HCT116 (cell line): ENCODE measurements at regions not wholly inside any gene's neighbourhood (a gene's known extent, or its start where the extent isn't known, plus 50 kb on each side); places are given as distances from the start of the nearest gene placed in this dataset.

ENCODE experiments used
- ATAC-seq: fragments of 200-7000 bp; cut with Tn5 transposase; 2 replicates; pipeline ENCODE4 v1.9.1; 2020; ENCODE audit warnings: mild to moderate bottlenecking, moderate library complexity
- BruUV-seq: library from RNA; stranded (reverse); fragments of 400-500 nt; replicated peaks from 2 replicates; lab custom pipeline; 2021; lab: Mats Ljungman, UMichigan
- CTCF ChIA-PET: fragments of 300-600 bp; sonication (Branson Sonifier 250); formaldehyde crosslinking; loops from one replicate; lab custom pipeline; 2021; ENCODE audit warnings: antibody characterized with exemption; lab: Charles Lee
- POLR2A ChIA-PET: fragments of 300-600, 350-600 bp; sonication (Branson Sonifier 250); formaldehyde crosslinking; loops from one replicate; lab custom pipeline; 2021; ENCODE audit warnings: antibody characterized with exemption; lab: Charles Lee
- RAD21 ChIA-PET, 2 experiments: fragments of 300-600 bp; sonication (Branson Sonifier 250); formaldehyde crosslinking; loops; one replicate each; lab custom pipeline; 2023; ENCODE audit warnings: low total read pairs in 2 of 2; ENCODE audit not compliant: uncharacterized antibody in 2 of 2, unreplicated experiment in 2 of 2, low non-redundant PET in 1 of 2; lab: Charles Lee
- DNase-seq: peaks from one replicate; pipeline ENCODE4 v3.0.0-alpha.2; 2010; ENCODE audit warnings: low read depth, low spot score
- H2AFZ ChIP-seq: fragments of 200-600 bp; shearing (Covaris generic), sonication (generic); 2 replicates; pipeline ENCODE4 v1.6.1; 2017; ENCODE audit warnings: low read depth, mixed run types, mixed read lengths, antibody characterized with exemption, low read length; ENCODE audit not compliant: poor library complexity, severe bottlenecking
- H3K27ac ChIP-seq: 2 replicates; pipeline ENCODE4 v1.5.1; 2012; ENCODE audit warnings: low read depth, low read length
- H3K27me3 ChIP-seq: fragments of 200-600 bp; sonication (generic); 2 replicates; pipeline ENCODE4 v1.6.1; 2016; ENCODE audit warnings: mixed run types, low read length, mixed read lengths; ENCODE audit not compliant: insufficient read depth
- H3K36me3 ChIP-seq, 2 experiments: fragments of 200-500 bp in 1 of 2; fragments of 200-600 bp in 1 of 2; sonication (Bioruptor generic) in 1 of 2; sonication (generic) in 1 of 2; 2 replicates each; pipeline versions ENCODE4 v1.5.1 to v1.6.1; 2014 to 2016; ENCODE audit warnings: low read length in 2 of 2, inconsistent platforms in 1 of 2, mixed read lengths in 1 of 2, mixed run types in 1 of 2; ENCODE audit not compliant: insufficient read depth in 2 of 2, control insufficient read depth in 1 of 2
- H3K4me1 ChIP-seq, 2 experiments: fragments of 200-600 bp in 1 of 2; sonication (generic) in 1 of 2; 2 replicates each; pipeline versions ENCODE4 v1.5.1 to v1.6.1; 2012 to 2017; ENCODE audit warnings: low read length in 2 of 2, inconsistent platforms in 1 of 2, mild to moderate bottlenecking in 1 of 2, mixed read lengths in 1 of 2, mixed run types in 1 of 2, moderate library complexity in 1 of 2; ENCODE audit not compliant: insufficient read depth in 2 of 2, control insufficient read depth in 1 of 2
- H3K4me2 ChIP-seq: fragments of 200-600 bp; sonication (generic); 2 replicates; pipeline ENCODE4 v1.6.1; 2017; ENCODE audit warnings: mixed run types, low read length, mixed read lengths
- H3K4me3 ChIP-seq, 2 experiments: fragments of 200-600 bp in 1 of 2; sonication (generic) in 1 of 2; replicated peaks in 1 of 2; 2 replicates each; pipeline ENCODE4 v1.5.1; 2011 to 2016; ENCODE audit warnings: low read length in 2 of 2, control low read depth in 1 of 2, low read depth in 1 of 2, mild to moderate bottlenecking in 1 of 2, mixed read lengths in 1 of 2, mixed run types in 1 of 2
- H3K79me2 ChIP-seq: fragments of 200-600 bp; sonication (generic); 2 replicates; pipeline ENCODE4 v1.6.1; 2017; ENCODE audit warnings: mild to moderate bottlenecking, mixed run types, low read length, moderate library complexity, mixed read lengths; ENCODE audit not compliant: insufficient read depth
- H3K9ac ChIP-seq: fragments of 200-600 bp; sonication (generic); 2 replicates; pipeline ENCODE4 v1.6.1; 2016; ENCODE audit warnings: low read length, mixed read lengths
- H3K9me2 ChIP-seq: fragments of 200-600 bp; sonication (generic), shearing (Covaris generic); 2 replicates; pipeline ENCODE4 v1.6.1; 2017; ENCODE audit warnings: mixed run types, mild to moderate bottlenecking, moderate library complexity; ENCODE audit not compliant: insufficient read depth
- H3K9me3 ChIP-seq, 2 experiments: fragments of 200-500 bp in 1 of 2; fragments of 200-600 bp in 1 of 2; sonication (Bioruptor generic) in 1 of 2; sonication (generic) in 1 of 2; 2 replicates each; pipeline ENCODE4 v1.6.1; 2014 to 2017; ENCODE audit warnings: low read length in 2 of 2, mixed read lengths in 2 of 2, inconsistent platforms in 1 of 2, low read depth in 1 of 2, mild to moderate bottlenecking in 1 of 2, mixed run types in 1 of 2, moderate library complexity in 1 of 2; ENCODE audit not compliant: control insufficient read depth in 1 of 2, insufficient read depth in 1 of 2
- H4K20me1 ChIP-seq: fragments of 200-600 bp; sonication (generic), shearing (Covaris generic); 2 replicates; pipeline ENCODE4 v1.6.1; 2017; ENCODE audit warnings: mixed run types, mild to moderate bottlenecking, moderate library complexity; ENCODE audit not compliant: insufficient read depth
- CEBPB ChIP-seq: IDR thresholded peaks from 2 replicates; pipeline ENCODE4 v1.6.1; 2012; ENCODE audit warnings: low read depth
- CTCF ChIP-seq, 3 experiments: fragments of 200-600 bp in 1 of 3; sonication (generic) in 1 of 3; IDR thresholded peaks in 2 of 3; conservative IDR thresholded peaks in 1 of 3; 2 replicates each; pipeline ENCODE4 v1.5.1; 2012 to 2017; ENCODE audit warnings: low read depth in 2 of 3, low read length in 2 of 3, antibody characterized with exemption in 1 of 3, borderline replicate concordance in 1 of 3, control low read depth in 1 of 3, mild to moderate bottlenecking in 1 of 3, mixed read lengths in 1 of 3, mixed run types in 1 of 3, moderate library complexity in 1 of 3; ENCODE audit not compliant: insufficient read depth in 1 of 3
- EGR1 ChIP-seq: IDR thresholded peaks from 2 replicates; pipeline ENCODE4 v1.6.1; 2012; ENCODE audit warnings: low read depth
- ELF1 ChIP-seq: IDR thresholded peaks from 2 replicates; pipeline ENCODE4 v1.6.1; 2012; ENCODE audit warnings: low read depth, borderline replicate concordance
- EZH2 ChIP-seq: fragments of 200-600 bp; sonication (generic); IDR thresholded peaks from 2 replicates; pipeline ENCODE4 v1.6.1; 2017; ENCODE audit warnings: antibody characterized with exemption, mixed run types
- EZH2phosphoT487 ChIP-seq: fragments of 200-600 bp; IDR thresholded peaks from 2 replicates; pipeline ENCODE4 v1.6.1; 2018; ENCODE audit warnings: antibody characterized with exemption, borderline replicate concordance
- FOSL1 ChIP-seq: IDR thresholded peaks from 2 replicates; pipeline ENCODE4 v1.6.1; 2012; ENCODE audit warnings: low read depth
- JUND ChIP-seq: IDR thresholded peaks from 2 replicates; pipeline ENCODE4 v1.6.1; 2012
- POLR2A ChIP-seq: IDR thresholded peaks from 2 replicates; pipeline ENCODE4 v1.7.0; 2011; ENCODE audit warnings: borderline replicate concordance; ENCODE audit not compliant: insufficient read depth, insufficient read length; ENCODE audit errors: extremely low read depth
- POLR2AphosphoS5 ChIP-seq: IDR thresholded peaks from 2 replicates; pipeline ENCODE4 v1.6.1; 2011; ENCODE audit warnings: mild to moderate bottlenecking, low read depth, low read length, moderate library complexity
- RAD21 ChIP-seq: IDR thresholded peaks from 2 replicates; pipeline ENCODE4 v1.6.1; 2012; ENCODE audit warnings: low read depth, mild to moderate bottlenecking
- REST ChIP-seq: IDR thresholded peaks from 2 replicates; pipeline ENCODE4 v1.6.1; 2012; ENCODE audit warnings: low read depth
- SIN3A ChIP-seq: IDR thresholded peaks from 2 replicates; pipeline ENCODE4 v1.6.1; 2012; ENCODE audit warnings: low read depth
- SP1 ChIP-seq: IDR thresholded peaks from 2 replicates; pipeline ENCODE4 v1.6.1; 2012; ENCODE audit warnings: low read depth
- SRF ChIP-seq: IDR thresholded peaks from 2 replicates; pipeline ENCODE4 v1.6.1; 2012; ENCODE audit warnings: low read depth
- YY1 ChIP-seq: IDR thresholded peaks from 2 replicates; pipeline ENCODE4 v1.6.1; 2011; ENCODE audit warnings: low read length, low read depth, moderate library complexity, mild to moderate bottlenecking; ENCODE audit not compliant: insufficient replicate concordance; ENCODE audit errors: extremely low read depth
- ZNF274 ChIP-seq: fragments of 200-500 bp; sonication (Bioruptor generic); IDR thresholded peaks from 2 replicates; pipeline ENCODE4 v1.6.1; 2014; ENCODE audit warnings: mild to moderate bottlenecking, low read depth, low read length, inconsistent platforms
- intact Hi-C: fragments of 100-400 bp; cut with micrococcal nuclease; formaldehyde crosslinking; loops from 2 replicates; pipeline ENCODE4 v1.10.0; 2022
- TF ChIP-seq, protein P1 (sequence below): IDR thresholded peaks from 2 replicates; pipeline ENCODE4 v1.6.1; 2012

DNA sequence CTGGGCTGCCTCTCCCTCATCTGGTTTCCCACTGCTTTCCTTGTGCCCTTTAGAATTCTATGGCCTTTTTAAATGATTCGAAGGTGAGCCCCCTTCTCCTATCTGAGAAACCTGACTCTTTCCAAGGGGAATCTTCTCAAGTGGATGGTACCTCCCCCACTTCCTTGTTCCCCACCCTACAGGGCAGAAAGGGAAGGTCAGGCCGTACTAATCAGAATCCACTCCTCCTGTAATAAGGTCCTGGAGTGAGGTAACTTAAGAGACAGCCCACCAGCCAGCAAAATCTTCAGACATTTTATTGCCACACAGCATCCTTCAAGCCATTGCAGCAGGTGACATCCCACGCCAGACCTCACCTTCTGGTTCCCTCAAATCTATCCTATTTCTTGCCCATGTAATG is 84.5 kb downstream of the MINAR1 start:
- RAD21 ChIA-PET: no interaction called here
- ATAC-seq: no peak

More for the DNA sequence above, 84.5 kb downstream of the MINAR1 start:
- Histone ChIP-seq H3K9ac (no peak overlapping the region), H4K20me1 (no peaks in the 10 kb centered on the region), H2AFZ (no peak overlapping the region), H3K27me3 (peaks cover 7% of the 10 kb centered on the region; the same call in 1 of the 2 replicates), H3K27ac (no peak overlapping the region), H3K4me1 (no peaks in the 10 kb centered on the region), H3K79me2 (no peaks in the 10 kb centered on the region), H3K4me3 (no peak overlapping the region), H3K9me2 (no peaks in the 10 kb centered on the region), H3K36me3 (no peaks in the 10 kb centered on the region), H3K9me3 (no peaks in the 10 kb centered on the region), H3K4me2 (no peak overlapping the region)
- BruUV-seq: no TSS peak
- CTCF ChIA-PET: no interaction called here
- TF ChIP-seq RAD21: no peak
- TF ChIP-seq REST: no peak
- TF ChIP-seq, protein P1, sequence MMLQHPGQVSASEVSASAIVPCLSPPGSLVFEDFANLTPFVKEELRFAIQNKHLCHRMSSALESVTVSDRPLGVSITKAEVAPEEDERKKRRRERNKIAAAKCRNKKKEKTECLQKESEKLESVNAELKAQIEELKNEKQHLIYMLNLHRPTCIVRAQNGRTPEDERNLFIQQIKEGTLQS: no peak
- no peak for TF ChIP-seq EGR1
- no peak for TF ChIP-seq JUND
- no peak for TF ChIP-seq FOSL1
- TF ChIP-seq POLR2A: no peak
- TF ChIP-seq SRF: no peak
- TF ChIP-seq SIN3A: no peak
- no peak for TF ChIP-seq YY1
- TF ChIP-seq ELF1: no peak
- TF ChIP-seq CEBPB: no peak
- no peak for TF ChIP-seq ZNF274
- no peak for TF ChIP-seq EZH2
- no peak for TF ChIP-seq EZH2phosphoT487
- TF ChIP-seq POLR2AphosphoS5: no peak
- no peak for TF ChIP-seq SP1
- no peak for TF ChIP-seq CTCF (IDR thresholded peaks at IDR 0.05 in 2 of 3, conservative IDR thresholded peaks at IDR 0.05 in 1 of 3; ENCODE audit: borderline replicate concordance in 1 of 3, insufficient read depth in 1 of 3, low read depth in 2 of 3, low read length in 2 of 3)
- DNase-seq: no peak
- POLR2A ChIA-PET: no interaction called here
- intact Hi-C loops: no loop called here
